NT2/D1 (cell line): ENCODE measurements at regions not wholly inside any gene's neighbourhood (a gene's known extent, or its start where the extent isn't known, plus 50 kb on each side); places are given as distances from the start of the nearest gene placed in this dataset.

Experiments used
- SUZ12 ChIP-seq: IDR thresholded peaks from 2 replicates; pipeline ENCODE4 v1.6.1; 2011; ENCODE audit not compliant: insufficient read length, insufficient read depth; ENCODE audit errors: extremely low read depth
- YY1 ChIP-seq: IDR thresholded peaks from 2 replicates; pipeline ENCODE4 v1.6.1; 2011; ENCODE audit not compliant: insufficient read length, insufficient read depth
- ZNF274 ChIP-seq: IDR thresholded peaks from 2 replicates; pipeline ENCODE4 v1.6.1; 2011; ENCODE audit warnings: mild to moderate bottlenecking, low read depth, low read length

- no peak for TF ChIP-seq ZNF274
- TF ChIP-seq YY1: no peak
- no peak for TF ChIP-seq SUZ12
Observed at GRCh38 chr21:39048574-39048973, 134.7 kb downstream of the PSMG1 start.
